Endothelial cell (in vitro differentiated cells): ENCODE measurements at regions not wholly inside any gene's neighbourhood (a gene's known extent, or its start where the extent isn't known, plus 50 kb on each side); places are given as distances from the start of the nearest gene placed in this dataset.

ENCODE experiments used
- DNase-seq: peaks from one replicate; pipeline ENCODE4 v3.0.0; 2021; ENCODE audit warnings: low spot score
- H3K27ac Mint-ChIP-seq: one replicate; pipeline ENCODE4 v1.8.0; 2021; ENCODE audit warnings: mixed read lengths, inconsistent platforms; ENCODE audit not compliant: unreplicated experiment
- H3K27me3 Mint-ChIP-seq: one replicate; pipeline ENCODE4 v1.8.0; 2021; ENCODE audit warnings: mild to moderate bottlenecking, moderate library complexity, mixed read lengths, inconsistent platforms; ENCODE audit not compliant: unreplicated experiment
- H3K36me3 Mint-ChIP-seq: one replicate; pipeline ENCODE4 v1.8.0; 2021; ENCODE audit warnings: mild to moderate bottlenecking, low read depth, mixed read lengths, inconsistent platforms; ENCODE audit not compliant: unreplicated experiment
- H3K4me1 Mint-ChIP-seq: one replicate; pipeline ENCODE4 v1.8.0; 2021; ENCODE audit warnings: mild to moderate bottlenecking, mixed read lengths, inconsistent platforms; ENCODE audit not compliant: unreplicated experiment
- H3K4me3 Mint-ChIP-seq: one replicate; pipeline ENCODE4 v1.8.0; 2021; ENCODE audit warnings: mild to moderate bottlenecking, mixed read lengths, inconsistent platforms; ENCODE audit not compliant: unreplicated experiment
- H3K9me3 Mint-ChIP-seq: one replicate; pipeline ENCODE4 v1.8.0; 2021; ENCODE audit warnings: mixed read lengths, inconsistent platforms; ENCODE audit not compliant: unreplicated experiment
- CTCF ChIP-seq: fragments of 200-600 bp; sonication (generic); IDR thresholded peaks from one replicate; pipeline ENCODE4 v1.5.0; 2021; ENCODE audit warnings: antibody characterized with exemption; ENCODE audit not compliant: unreplicated experiment

DNA sequence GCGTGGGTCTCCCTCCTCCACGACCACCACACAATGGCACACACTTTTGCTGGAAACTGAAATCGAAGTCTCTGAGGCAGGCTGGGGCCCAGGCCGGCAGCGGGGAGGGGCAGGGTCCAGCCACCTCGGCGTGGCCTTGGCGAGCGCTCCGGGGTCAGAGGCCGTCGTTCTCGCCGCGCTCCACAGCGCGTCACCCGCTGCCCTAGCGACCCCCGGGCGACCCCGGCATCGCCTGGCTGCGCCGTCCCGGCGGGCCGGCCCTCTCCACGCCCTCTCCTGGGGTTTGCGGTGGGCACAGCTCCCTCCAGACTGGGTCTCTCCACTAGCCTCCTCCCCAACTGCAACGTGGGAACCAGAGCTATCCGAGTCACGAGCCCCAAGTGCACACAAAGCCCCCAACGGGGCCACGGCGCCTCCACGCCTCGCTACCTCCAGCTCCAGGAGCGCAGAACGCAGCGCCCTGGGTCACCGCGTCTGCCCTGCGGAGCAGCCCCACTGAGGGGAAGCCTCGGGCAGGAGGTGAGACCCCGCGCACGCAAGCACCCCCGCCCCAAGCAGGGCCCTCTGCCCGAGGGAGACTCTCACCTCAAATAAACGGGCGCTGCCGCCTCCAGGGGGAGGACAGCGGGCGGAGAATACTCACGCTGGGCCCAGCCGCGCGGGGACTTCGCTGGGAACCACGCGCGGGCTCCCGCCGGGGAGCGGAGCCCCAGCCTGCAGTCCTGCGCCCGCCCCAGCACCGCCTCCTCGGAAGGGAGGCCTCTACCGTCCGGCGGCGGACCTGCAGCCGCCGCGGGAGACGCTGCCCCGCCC is 134.0 kb upstream of the BARHL2 start:
- Mint-ChIP-seq H3K27me3 (peaks cover 6% of the 10 kb centered on the region), H3K4me1 (no peaks in the 10 kb centered on the region), H3K27ac (no peak overlapping the region)

GRCh38 chr1:90850181-90850897 is 133.2 kb upstream of the BARHL2 start:
- peak overlapping the region; percentile 87 for H3K4me3 Mint-ChIP-seq
- no peaks in the 10 kb centered on the region for H3K9me3 Mint-ChIP-seq
- peak; percentile 22 for DNase-seq
- H3K27me3 Mint-ChIP-seq = peaks cover 6% of the 10 kb centered on the region
- no peaks in the 10 kb centered on the region for H3K4me1 Mint-ChIP-seq
- H3K27ac Mint-ChIP-seq = no peak overlapping the region
- no peak for TF ChIP-seq CTCF
- peaks cover 4% of the 10 kb centered on the region for H3K36me3 Mint-ChIP-seq

More for the DNA sequence above, 134.0 kb upstream of the BARHL2 start:
- Mint-ChIP-seq H3K9me3 (no peaks in the 10 kb centered on the region), H3K4me3 (peak overlapping the region; percentile 87), H3K36me3 (peaks cover 4% of the 10 kb centered on the region)
- peak; percentile 75 for TF ChIP-seq CTCF
- DNase-seq = peak; percentile 87

GRCh38 chr1:90841473-90841872 is 124.4 kb upstream of the BARHL2 start:
- Mint-ChIP-seq H3K4me1 (peaks cover 7% of the 10 kb centered on the region), H3K4me3 (no peak overlapping the region), H3K36me3 (peaks cover 3% of the 10 kb centered on the region), H3K27me3 (peaks cover 18% of the 10 kb centered on the region), H3K9me3 (no peaks in the 10 kb centered on the region), H3K27ac (no peak overlapping the region)
- DNase-seq = peak; percentile 12
- TF ChIP-seq CTCF = no peak

DNA sequence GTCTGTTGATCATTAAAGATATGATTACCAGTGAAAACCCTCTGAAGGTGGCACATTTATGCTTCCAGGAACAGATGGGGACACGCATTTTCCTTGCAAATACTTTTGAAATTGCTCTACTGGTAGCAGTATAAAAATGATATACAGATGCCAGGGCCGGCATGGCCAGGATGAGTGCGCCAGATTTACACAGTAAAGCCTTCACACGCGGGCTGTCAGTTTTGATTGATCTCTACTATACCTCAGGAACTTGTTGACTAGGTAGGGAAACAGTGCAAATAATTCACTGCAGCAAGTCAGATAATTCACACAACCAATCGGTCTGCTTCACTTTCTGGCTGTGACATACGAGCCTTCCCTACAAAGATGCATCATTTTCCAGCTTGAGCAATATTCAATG is 123.2 kb upstream of the BARHL2 start:
- Mint-ChIP-seq H3K36me3 (peaks cover 6% of the 10 kb centered on the region), H3K27me3 (peaks cover 19% of the 10 kb centered on the region), H3K9me3 (no peaks in the 10 kb centered on the region), H3K4me1 (peaks cover 10% of the 10 kb centered on the region), H3K27ac (no peak overlapping the region), H3K4me3 (no peak overlapping the region)
- DNase-seq = no peak
- TF ChIP-seq CTCF = no peak

DNA sequence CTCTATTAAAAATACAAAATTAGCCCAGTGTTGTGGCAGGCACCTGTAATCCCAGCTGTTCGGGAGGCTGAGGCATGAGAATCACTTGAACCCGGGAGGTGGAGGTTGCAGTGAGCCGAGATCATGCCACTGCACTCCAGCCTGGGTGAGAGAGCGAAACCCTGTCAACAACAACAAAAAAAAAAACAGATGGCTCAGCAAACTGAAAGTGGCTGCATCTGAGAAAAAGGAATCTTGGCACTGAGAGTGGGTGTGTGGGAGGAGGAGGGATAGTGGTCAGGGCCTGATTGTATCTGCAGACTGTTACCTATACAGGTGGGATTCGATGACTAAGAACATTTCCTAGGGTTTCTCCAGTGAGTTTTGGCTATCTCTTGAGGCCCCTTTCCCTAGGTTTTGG is 122.2 kb upstream of the BARHL2 start:
- peaks cover 6% of the 10 kb centered on the region for H3K36me3 Mint-ChIP-seq
- H3K4me1 Mint-ChIP-seq = peaks cover 17% of the 10 kb centered on the region
- peaks cover 19% of the 10 kb centered on the region for H3K27me3 Mint-ChIP-seq
- DNase-seq = no peak
- no peak overlapping the region for H3K27ac Mint-ChIP-seq
- no peak overlapping the region for H3K4me3 Mint-ChIP-seq
- no peaks in the 10 kb centered on the region for H3K9me3 Mint-ChIP-seq
- TF ChIP-seq CTCF = no peak
